Activated CD8-positive, alpha-beta memory T cell treated with anti-CD3 and anti-CD28 coated beads, Interleukin-2, amount 50 U/mL, for 4 hours (primary cell): ENCODE measurements at regions not wholly inside any gene's neighbourhood (a gene's known extent, or its start where the extent isn't known, plus 50 kb on each side); places are given as distances from the start of the nearest gene placed in this dataset.

Source experiments
- DNase-seq: peaks from one replicate; pipeline ENCODE4 v3.0.0-alpha.2; 2020

GRCh38 chr13:21823416-21823815 lies 152.5 kb downstream of the FGF9 start:
- no peak for DNase-seq

DNA sequence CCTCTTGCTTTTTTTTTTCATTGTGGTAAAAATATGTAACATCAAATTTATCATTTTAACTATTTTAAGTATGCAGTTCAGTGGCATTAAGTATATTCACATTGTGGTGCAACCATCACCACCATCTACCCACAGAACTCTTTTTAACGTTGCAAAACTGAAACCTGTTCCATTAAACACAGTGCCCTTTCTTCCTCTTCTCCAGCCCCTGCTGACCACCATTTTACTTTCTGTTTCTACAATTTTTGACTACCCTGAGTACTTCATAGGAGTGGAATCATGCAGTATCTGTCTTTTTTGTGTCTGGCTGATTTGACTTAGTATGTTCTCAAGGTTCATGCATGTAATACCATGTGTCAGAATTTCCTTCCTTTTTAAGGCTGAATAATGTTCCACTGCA lies 153.1 kb downstream of the FGF9 start:
- DNase-seq: no peak

DNA sequence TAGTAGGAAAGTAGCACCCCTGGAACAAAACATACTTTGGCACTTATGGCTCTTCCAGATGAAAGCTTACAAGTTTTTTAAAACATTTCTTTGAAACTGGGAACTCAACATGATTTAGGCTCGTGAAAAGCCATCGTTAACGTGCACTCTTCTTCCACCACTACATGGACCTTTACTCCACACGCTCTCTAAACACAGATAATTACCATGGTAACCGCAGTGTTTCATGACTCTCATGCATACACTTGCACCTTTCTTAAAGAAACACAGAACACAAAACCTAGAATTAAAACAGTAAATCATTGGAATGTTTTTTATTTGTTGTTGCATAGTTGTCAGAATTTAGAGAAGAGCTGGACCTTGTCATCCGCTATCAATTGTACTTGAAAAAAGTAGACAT lies 154.3 kb downstream of the FGF9 start:
- no peak for DNase-seq

DNA sequence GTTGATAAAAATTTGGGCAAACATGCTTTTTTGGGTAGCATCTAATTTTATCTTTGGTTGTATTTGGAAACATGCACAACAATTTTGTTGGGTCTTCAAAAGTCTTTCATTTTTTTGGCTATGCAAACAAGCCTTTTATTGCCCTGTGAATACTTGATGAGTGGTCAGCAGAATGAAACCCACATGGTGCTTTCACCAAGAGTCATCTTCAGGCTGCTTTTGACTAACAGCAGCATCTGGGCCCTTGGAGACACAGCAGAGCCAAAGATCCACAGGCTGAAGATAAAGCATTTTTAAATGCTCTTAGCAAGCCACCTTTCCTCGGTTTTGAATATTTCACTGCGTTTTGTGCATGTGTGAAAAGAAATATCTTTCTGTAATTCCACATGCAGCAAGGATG lies 154.9 kb downstream of the FGF9 start:
- DNase-seq: no peak

DNA sequence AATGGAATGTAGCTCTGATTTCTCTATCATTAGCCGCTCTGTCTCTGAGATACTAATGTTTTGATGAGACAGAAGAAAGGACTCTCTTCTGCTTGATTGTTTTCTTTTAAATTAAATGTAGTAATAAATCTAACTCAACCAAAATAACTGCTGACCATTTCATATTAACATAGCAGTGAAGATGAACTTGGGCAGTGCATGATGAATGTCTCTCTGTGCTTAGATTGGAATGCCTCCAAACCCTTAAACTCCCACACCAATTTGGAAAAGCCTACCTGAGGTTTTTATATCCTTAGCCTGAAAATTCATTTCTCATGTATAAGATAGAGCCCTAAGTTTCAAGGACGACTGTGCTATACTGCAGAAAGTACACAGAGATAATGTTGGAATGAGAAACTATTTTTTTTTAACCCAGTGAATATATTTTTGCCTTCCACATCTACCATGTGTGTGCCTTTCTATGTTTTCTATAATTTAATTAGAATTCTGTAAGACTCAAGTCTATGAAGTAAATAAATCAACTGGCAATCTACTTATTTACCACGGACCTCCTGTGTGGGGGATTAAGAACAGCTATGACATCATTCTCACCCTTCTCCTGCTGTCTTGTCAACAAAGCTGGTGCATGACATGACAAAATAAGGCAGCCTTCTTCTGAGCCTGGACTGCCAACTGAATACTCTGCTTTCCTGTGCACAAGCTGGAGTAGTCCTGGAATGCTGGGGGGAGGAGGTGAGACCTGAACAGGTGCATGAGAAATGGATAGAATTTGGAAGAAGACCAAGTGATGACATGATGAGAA lies 155.5 kb downstream of the FGF9 start:
- DNase-seq: no peak

- no peak for DNase-seq
Observed at GRCh38 chr13:21831654-21832324, 160.9 kb downstream of the FGF9 start.

GRCh38 chr13:21833921-21834320 lies 163.0 kb downstream of the FGF9 start:
- no peak for DNase-seq

- DNase-seq: no peak
Observed at GRCh38 chr13:21834521-21834920, 163.6 kb downstream of the FGF9 start.

DNA sequence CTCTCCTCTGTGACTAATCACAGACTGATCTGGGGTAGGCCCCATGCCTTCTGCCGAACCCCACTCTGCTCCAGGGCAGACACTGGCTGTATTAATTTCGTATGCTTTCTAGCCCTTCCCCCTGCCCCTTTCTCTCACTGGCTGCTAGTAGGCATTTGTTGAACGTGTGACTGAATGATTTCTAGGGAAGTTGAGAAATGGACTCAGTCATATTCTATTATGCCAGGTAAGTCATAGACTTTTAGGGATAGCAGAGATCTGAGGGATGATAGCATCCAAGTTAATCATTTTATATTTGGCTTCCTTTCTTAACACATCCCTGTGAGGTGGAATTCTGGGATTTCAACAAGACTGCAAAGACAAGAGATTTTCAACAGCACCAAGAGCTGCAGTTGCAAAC lies 166.4 kb downstream of the FGF9 start:
- DNase-seq: no peak

- no peak for DNase-seq
Observed at GRCh38 chr13:21837841-21838551, 167.1 kb downstream of the FGF9 start.

DNA sequence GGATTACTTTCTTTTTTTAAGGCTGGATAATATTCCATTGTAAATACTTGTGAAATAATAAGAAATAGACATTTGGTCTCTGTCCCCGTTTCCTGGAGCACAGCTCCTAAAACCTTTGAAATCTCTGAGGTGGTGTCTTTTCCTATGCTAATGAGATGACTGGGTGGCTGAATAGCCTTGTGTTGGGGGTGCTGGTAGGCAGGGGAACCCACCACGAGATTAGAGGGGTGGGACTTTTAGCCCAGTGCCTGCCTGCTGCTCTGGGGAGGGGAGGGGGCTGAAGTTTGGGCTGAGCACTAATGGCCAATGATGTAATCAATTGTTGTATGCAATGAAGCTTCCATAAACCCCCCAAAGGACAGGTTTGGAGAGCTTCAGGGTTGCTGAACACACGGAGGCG lies 175.7 kb downstream of the FGF9 start:
- no peak for DNase-seq

DNA sequence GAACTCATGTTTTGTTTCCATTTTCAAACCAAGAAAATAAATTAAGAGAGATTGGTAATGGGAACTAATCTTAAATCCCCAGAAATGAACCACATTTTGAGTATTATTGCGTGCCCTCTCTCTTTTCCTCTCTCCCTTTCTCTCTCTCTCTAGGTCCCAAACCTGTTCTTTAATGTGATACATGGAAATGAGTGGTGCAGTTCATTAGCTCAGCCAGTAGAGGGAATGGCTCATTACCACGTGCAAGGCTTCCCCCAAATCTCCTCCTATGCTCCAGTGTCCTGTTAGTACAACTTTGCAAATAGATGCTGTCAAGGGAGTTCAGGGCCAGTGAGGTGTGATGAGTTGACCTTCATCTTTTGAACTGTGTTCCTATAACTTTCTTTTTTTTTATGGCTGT lies 178.4 kb downstream of the FGF9 start:
- no peak for DNase-seq

DNA sequence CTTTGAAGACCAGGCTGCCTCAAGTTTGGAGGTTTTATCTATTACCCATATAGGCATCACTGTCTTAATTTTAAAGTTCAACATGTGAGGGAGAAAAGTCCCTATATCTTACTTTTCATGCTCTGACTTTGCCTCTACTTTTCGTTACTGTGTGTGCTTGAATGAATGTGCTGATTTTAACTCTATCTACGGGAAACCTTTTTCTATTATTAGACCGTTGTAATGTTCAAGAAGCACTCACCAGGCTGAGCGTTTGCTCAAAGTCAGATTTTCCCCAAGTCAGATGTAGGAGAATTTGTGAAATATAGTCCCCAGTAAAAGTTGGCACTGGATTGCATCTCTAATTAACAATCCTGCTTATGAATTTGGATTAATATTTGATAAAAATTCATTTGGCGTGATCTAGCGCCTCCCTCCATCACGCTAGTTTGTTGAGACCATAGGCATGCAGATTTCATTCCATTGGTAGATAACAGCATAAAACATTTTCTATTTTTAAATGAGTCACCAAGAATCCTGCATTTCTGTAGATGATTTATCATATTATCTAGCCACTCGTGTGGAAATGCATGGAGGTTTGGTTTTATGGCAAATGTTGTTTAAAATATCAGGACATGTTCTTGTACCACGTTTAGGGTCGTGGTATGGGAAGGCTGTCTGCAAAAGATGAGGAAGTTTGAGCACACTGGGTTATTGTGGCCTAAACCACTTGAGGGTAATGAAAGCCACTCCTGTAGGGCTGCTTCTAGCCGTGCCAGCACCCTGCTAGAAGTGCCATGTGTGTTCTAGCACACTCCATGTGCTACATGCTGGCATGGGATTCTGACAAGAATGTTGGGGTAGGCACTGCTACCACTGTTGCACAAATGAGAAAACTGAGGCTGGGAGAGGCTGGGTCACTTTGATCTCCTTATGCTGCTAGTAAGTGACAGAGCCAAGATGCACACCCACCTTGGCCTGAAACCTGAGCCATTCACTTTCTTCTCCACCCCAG lies 179.4 kb downstream of the FGF9 start:
- no peak for DNase-seq

DNA sequence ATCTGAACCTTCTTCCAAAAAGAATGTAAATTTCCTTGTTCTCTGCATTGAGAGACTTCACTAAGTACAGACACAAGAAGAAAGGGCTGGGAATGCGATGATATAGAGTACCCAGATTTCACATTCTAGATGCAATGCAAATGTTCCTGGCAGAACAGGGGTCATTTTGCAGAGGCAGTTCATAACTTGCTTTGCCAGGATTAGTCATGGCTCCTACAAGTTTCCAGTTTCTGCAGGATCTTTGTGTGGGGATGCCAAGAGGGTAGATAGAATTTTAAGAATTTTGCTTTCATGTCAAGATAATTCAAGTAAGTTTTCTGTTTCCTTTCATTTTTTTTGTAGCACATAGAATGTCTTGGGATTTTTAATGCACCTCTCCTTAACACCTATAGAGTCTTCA lies 181.2 kb downstream of the FGF9 start:
- no peak for DNase-seq

DNA sequence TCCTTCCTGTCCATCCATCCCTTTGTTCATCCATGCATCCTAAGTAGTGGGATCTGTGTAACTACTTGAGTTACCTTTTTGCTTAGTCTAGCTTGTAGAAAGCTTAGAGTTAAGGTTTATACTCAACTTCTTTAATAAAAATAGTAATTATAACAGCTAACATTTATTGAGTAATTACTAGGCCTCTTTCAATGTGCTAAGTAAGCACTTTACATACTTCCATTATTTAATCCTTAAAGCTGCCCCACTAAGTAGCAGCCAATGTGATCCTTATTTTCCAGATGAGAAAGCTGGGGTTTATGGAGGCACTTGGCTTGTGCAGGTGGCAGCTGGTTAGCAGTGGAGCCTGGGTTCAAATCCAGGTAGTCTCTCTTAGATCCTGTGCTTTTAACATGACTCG lies 182.9 kb downstream of the FGF9 start:
- DNase-seq: no peak

DNA sequence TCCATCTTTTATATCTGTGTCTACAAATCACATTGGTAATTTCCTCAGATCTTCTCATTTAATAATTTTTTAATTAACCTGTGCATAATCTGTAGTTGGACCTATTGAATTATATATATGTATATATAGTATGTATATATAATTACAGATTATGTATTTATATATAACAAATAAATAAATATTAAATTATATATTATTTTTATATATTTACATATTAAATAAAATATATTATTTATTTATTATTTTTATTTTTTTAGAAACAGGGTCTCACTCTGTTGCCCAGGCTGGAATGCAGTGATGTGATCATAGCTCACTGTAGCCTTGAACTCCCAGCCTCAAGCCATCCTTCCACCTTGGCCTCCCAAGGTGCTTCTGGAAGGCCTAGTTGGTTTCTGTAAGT lies 197.9 kb downstream of the FGF9 start:
- DNase-seq: no peak

DNA sequence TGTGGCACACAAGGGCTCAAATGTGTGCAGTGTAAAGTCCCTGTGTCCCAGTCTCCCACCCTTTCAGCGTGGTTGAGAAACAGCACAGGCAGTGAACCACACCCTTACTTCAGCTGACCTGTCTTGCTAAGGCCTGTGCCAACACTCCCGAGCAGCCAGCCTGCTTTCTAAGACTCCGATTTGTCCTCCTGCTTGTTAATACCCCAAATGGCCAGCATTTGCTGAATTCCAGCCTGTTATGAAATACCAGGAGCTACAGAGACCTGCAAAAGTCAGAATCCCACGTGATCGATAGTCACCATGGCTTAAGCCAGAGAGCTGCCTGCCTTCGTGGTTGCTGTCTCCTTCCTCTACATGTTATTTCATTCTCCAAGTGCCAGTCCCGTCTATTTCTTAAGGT lies 200.5 kb downstream of the FGF9 start:
- DNase-seq: no peak

DNA sequence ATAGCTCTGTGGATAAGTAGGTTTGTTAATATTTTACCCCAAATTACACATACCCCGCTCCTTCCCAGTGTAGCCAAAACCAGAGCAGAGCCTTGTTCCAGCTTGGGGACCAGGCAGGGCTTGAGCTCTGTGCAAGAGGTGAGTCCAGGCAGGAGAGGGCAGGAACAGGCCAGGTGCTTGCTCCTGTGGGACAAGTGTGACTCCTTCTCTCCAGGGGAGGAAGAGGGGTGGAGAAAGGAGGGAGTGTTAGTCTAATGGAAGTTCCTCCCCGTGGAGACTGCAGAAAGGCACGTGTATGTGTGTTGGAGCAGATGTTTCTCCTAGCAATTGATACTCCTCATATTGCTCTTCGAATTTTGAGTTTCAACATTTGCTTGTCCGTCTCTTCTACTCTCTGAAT lies 201.0 kb downstream of the FGF9 start:
- DNase-seq: no peak

GRCh38 chr13:21872795-21873194 lies 201.9 kb downstream of the FGF9 start:
- no peak for DNase-seq

- DNase-seq: no peak
Observed at GRCh38 chr13:21875116-21875515, 204.2 kb downstream of the FGF9 start.

DNA sequence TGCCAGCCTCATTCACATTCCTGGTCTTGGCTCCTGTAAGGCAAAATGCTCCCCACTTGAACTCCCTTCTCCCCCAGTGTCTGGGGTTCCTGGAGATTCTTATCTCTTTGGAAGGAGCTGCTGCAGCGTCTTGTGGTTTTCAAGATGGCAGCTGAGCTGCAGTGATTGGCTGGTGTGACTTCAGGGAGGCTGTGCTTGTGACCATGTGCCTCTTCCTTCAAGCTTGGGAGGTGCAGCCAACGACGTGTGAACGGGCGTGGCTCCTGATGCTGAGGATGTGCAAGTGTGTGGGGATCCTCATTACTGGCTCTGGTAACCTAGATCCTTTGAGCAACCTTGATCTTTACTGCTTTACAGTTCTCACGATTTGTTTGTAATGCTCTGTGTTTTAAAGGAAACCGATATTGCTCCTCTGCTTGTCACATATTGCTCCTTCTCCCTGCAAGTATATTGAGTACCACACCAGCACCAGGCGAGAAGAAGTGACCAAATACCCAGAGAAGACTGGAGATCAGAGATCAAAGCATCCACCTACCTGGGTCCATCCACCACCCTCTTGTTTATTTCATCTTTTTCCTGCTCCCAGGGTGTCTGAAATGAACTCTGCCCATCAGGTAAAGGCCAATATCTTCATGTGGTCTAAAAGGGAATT lies 208.5 kb downstream of the FGF9 start:
- no peak for DNase-seq

- DNase-seq: no peak
Observed at GRCh38 chr13:21882766-21883165, 211.9 kb downstream of the FGF9 start.
